ENCODE measurements at regions not wholly inside any gene's neighbourhood (a gene's known extent, or its start where the extent isn't known, plus 50 kb on each side); places are given as distances from the start of the nearest gene placed in this dataset.

- Histone ChIP-seq H3K4me1 (peaks cover 0 to 31% (median 6%) of the 10 kb centered on the region in 4 donors), H3K4me3 (no peak overlapping the region), H3K27me3 (no peaks in the 10 kb centered on the region), H3K27ac (replicated peaks in 1 of 4) (no peak overlapping the region), H3K9me3 (no peaks in the 10 kb centered on the region), H3K36me3 (peaks cover 0 to 30% (median 2%) of the 10 kb centered on the region in 4 donors)
- no peak for DNase-seq (ENCODE audit: extremely low spot score)
- intact Hi-C loops (cut with DNase I) = no loop called here
- TF ChIP-seq POLR2A (IDR thresholded peaks at IDR 0.05; ENCODE audit: low read depth) (no peak), EP300 (IDR thresholded peaks at IDR 0.05) (no peak), POLR2AphosphoS5 (IDR thresholded peaks at IDR 0.05) (no peak), CTCF (IDR thresholded peaks at IDR 0.05) (no peak)
- WGBS = 73% methylated on average over 5 of the region's 5 CpGs
Measured at GRCh38 chr10:28060031-28060607, 61.2 kb upstream of the ODAD2 start.

DNA sequence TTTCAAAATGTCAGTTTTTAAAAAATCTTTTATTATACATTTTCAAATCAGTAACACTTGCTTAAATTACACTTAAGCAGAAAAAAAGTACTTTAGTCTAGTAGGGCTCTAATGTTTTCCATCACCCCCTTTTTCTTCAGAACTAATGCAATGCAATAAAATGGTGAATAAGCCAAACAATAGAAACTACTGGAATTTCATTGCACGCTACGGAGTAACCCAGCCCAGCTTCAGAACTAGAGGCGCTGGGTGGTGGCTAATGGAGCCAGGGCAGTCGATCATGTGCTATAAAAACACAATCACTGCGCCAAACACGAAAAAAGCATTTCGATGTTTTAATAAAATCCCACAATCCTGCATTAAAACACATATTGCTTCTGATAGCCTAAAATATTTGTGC, 59.9 kb upstream of the ODAD2 start:
- intact Hi-C loops (cut with DNase I) = no loop called here
- no peaks in the 10 kb centered on the region for H3K9me3 ChIP-seq
- H3K27ac ChIP-seq (replicated peaks in 1 of 4) = no peak overlapping the region
- H3K36me3 ChIP-seq = peaks cover 0 to 30% (median 3%) of the 10 kb centered on the region in 4 donors
- no peaks in the 10 kb centered on the region for H3K27me3 ChIP-seq
- WGBS = 87% methylated on average over 7 of the region's 7 CpGs
- no peak overlapping the region for H3K4me3 ChIP-seq
- DNase-seq (ENCODE audit: extremely low spot score) = no peak
- TF ChIP-seq CTCF (IDR thresholded peaks at IDR 0.05) = no peak
- no peak for TF ChIP-seq POLR2A (IDR thresholded peaks at IDR 0.05; ENCODE audit: low read depth)
- no peak for TF ChIP-seq POLR2AphosphoS5 (IDR thresholded peaks at IDR 0.05)
- TF ChIP-seq EP300 (IDR thresholded peaks at IDR 0.05) = no peak
- peaks cover 6 to 44% (median 14%) of the 10 kb centered on the region in 4 donors for H3K4me1 ChIP-seq

DNA sequence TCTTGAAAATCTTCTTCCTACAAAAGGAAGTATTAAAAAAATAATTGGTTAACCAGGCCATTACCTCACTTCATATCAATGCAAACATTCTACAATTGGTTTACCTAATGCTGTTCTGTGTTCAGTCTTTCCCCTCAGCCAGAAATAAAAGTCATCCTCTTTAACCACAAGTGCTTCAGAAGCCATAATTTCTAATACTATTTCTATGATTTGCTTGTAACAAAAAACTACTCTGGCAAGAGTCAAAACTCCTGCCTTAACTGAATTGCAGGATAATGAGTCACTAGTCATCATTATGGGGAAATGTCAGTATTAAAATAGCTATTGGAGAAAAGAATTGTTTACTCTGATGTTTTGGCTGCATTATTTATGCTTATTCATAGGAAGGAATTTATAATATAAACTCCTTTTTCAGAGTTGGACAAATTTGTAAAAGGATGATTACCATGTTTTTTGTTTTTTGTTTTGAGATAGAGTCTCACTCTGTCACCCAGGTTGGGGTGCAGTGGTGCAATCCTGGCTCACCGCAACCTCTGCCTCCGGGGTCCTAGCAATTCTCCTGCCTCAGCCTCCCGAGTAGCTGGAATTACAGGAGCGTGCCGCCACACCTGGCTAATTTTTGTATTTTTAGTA, 55.5 kb upstream of the ODAD2 start:
- intact Hi-C loops (cut with DNase I) = no loop called here
- peaks cover 0 to 25% (median 3%) of the 10 kb centered on the region in 4 donors for H3K36me3 ChIP-seq
- peak in 1 of 2 donors; percentile 28 for TF ChIP-seq POLR2AphosphoS5 (IDR thresholded peaks at IDR 0.05)
- TF ChIP-seq POLR2A (IDR thresholded peaks at IDR 0.05; ENCODE audit: low read depth) = no peak
- no peaks in the 10 kb centered on the region for H3K27me3 ChIP-seq
- H3K9me3 ChIP-seq = no peaks in the 10 kb centered on the region
- H3K4me1 ChIP-seq = peaks cover 0 to 32% (median 16%) of the 10 kb centered on the region in 4 donors
- peak overlapping the region; percentile 12 to 74 (median 58) for H3K27ac ChIP-seq (replicated peaks in 1 of 4)
- no peak for DNase-seq (ENCODE audit: extremely low spot score)
- 74% methylated on average over 5 of the region's 5 CpGs for WGBS
- H3K4me3 ChIP-seq = no peak overlapping the region

GRCh38 chr10:28049286-28049685, 50.4 kb upstream of the ODAD2 start:
- Histone ChIP-seq H3K27me3 (no peaks in the 10 kb centered on the region), H3K36me3 (no peaks in the 10 kb centered on the region), H3K9me3 (no peaks in the 10 kb centered on the region), H3K27ac (replicated peaks in 1 of 4) (no peak overlapping the region), H3K4me3 (no peak overlapping the region), H3K4me1 (peaks cover 0 to 10% (median 10%) of the 10 kb centered on the region in 4 donors)
- DNase-seq (ENCODE audit: extremely low spot score) = no peak
- TF ChIP-seq POLR2A (IDR thresholded peaks at IDR 0.05; ENCODE audit: low read depth) (no peak), CTCF (IDR thresholded peaks at IDR 0.05) (no peak), POLR2AphosphoS5 (IDR thresholded peaks at IDR 0.05) (no peak), EP300 (IDR thresholded peaks at IDR 0.05) (no peak)
- WGBS = 94% methylated on average over 2 of the region's 2 CpGs
- intact Hi-C loops (cut with DNase I) = no loop called here

Measured in esophagus muscularis mucosa (tissue), 4 donors.